Astrocyte of the hippocampus (primary cell): ENCODE measurements at regions not wholly inside any gene's neighbourhood (a gene's known extent, or its start where the extent isn't known, plus 50 kb on each side); places are given as distances from the start of the nearest gene placed in this dataset.

Source experiments
- DNase-seq: peaks from one replicate; pipeline ENCODE4 v3.0.0; 2011; ENCODE audit warnings: low read depth, low spot score

- no peak for DNase-seq
Measured at GRCh38 chr12:28601570-28602058, 411.4 kb downstream of the CCDC91 start.

GRCh38 chr12:28602786-28603185, 412.5 kb downstream of the CCDC91 start:
- no peak for DNase-seq

GRCh38 chr12:28603239-28603638, 413.0 kb downstream of the CCDC91 start:
- no peak for DNase-seq

- no peak for DNase-seq
Measured at GRCh38 chr12:28603801-28604200, 413.5 kb downstream of the CCDC91 start.

- DNase-seq = no peak
Measured at GRCh38 chr12:28604240-28604639, 414.0 kb downstream of the CCDC91 start.

GRCh38 chr12:28606967-28607557, 416.8 kb downstream of the CCDC91 start:
- no peak for DNase-seq

GRCh38 chr12:28610401-28611114, 420.3 kb downstream of the CCDC91 start:
- peak; percentile 5 for DNase-seq

GRCh38 chr12:28611115-28611435, 420.8 kb downstream of the CCDC91 start:
- peak; percentile 80 for DNase-seq

- DNase-seq = no peak
Measured at GRCh38 chr12:28611449-28611848, 421.2 kb downstream of the CCDC91 start.

- no peak for DNase-seq
Measured at GRCh38 chr12:28618171-28618570, 427.9 kb downstream of the CCDC91 start.

- no peak for DNase-seq
Measured at GRCh38 chr12:28618772-28619171, 428.5 kb downstream of the CCDC91 start.

GRCh38 chr12:28620281-28620680, 430.0 kb downstream of the CCDC91 start:
- no peak for DNase-seq

- DNase-seq = peak; percentile 17
Measured at GRCh38 chr12:28622406-28622805, 432.1 kb downstream of the CCDC91 start.

- DNase-seq = no peak
Measured at GRCh38 chr12:28626504-28626903, 436.2 kb downstream of the CCDC91 start.

GRCh38 chr12:28629691-28630090, 439.4 kb downstream of the CCDC91 start:
- no peak for DNase-seq

- no peak for DNase-seq
Measured at GRCh38 chr12:28631831-28632230, 441.6 kb downstream of the CCDC91 start.

GRCh38 chr12:28640519-28640918, 450.3 kb downstream of the CCDC91 start:
- no peak for DNase-seq

GRCh38 chr12:28645436-28645835, 455.2 kb downstream of the CCDC91 start:
- DNase-seq = no peak

- no peak for DNase-seq
Measured at GRCh38 chr12:28645891-28646290, 455.6 kb downstream of the CCDC91 start.

- no peak for DNase-seq
Measured at GRCh38 chr12:28650906-28651305, 460.6 kb downstream of the CCDC91 start.

GRCh38 chr12:28652239-28652638, 462.0 kb downstream of the CCDC91 start:
- no peak for DNase-seq

GRCh38 chr12:28681980-28682379, 467.1 kb upstream of the FAR2 start:
- no peak for DNase-seq

- DNase-seq = no peak
Measured at GRCh38 chr12:28683366-28683765, 465.7 kb upstream of the FAR2 start.
